Tibial nerve (tissue), 4 donors: ENCODE measurements at regions not wholly inside any gene's neighbourhood (a gene's known extent, or its start where the extent isn't known, plus 50 kb on each side); places are given as distances from the start of the nearest gene placed in this dataset.

Source experiments
- DNase-seq, 2 donors: peaks; one replicate each; pipeline ENCODE4 v3.0.0-alpha.2; 2019; ENCODE audit warnings: low spot score in 2 of 2
- H3K27ac ChIP-seq, 4 donors: fragments of 200-600 bp; sonication (generic) in 3 of 4; one replicate each; pipeline ENCODE4 v1.5.1; 2017 to 2019; ENCODE audit warnings: mild to moderate bottlenecking in 1 of 4
- H3K27me3 ChIP-seq, 2 donors: fragments of 200-600 bp; sonication (generic) in 1 of 2; one replicate each; pipeline versions ENCODE4 v1.5.1 to v1.6.0; 2017 to 2019
- H3K36me3 ChIP-seq, 3 donors: fragments of 200-600 bp; sonication (generic); one replicate each; pipeline ENCODE4 v1.5.1; 2018 to 2019
- H3K4me1 ChIP-seq, 4 donors: fragments of 200-600 bp; sonication (generic) in 3 of 4; one replicate each; pipeline ENCODE4 v1.5.1; 2017 to 2019
- H3K4me3 ChIP-seq, 4 donors: fragments of 200-600 bp; sonication (generic) in 3 of 4; one replicate each; pipeline ENCODE4 v1.5.1; 2017 to 2019; ENCODE audit warnings: mild to moderate bottlenecking in 1 of 4, moderate library complexity in 1 of 4
- H3K9me3 ChIP-seq, 4 donors: fragments of 200-600 bp; sonication (generic) in 3 of 4; one replicate each; pipeline ENCODE4 v1.5.1; 2017 to 2019
- CTCF ChIP-seq, 5 experiments: fragments of 200-600 bp in 3 of 5; fragments of 450-650 bp in 2 of 5; sonication (generic) in 3 of 5; IDR thresholded peaks; one replicate each; pipeline ENCODE4 v1.5.1; 2016 to 2019; ENCODE audit warnings: antibody characterized with exemption in 5 of 5, mild to moderate bottlenecking in 3 of 5, moderate library complexity in 2 of 5
- EP300 ChIP-seq, 2 donors: sonication (generic); formaldehyde crosslinking; IDR thresholded peaks; one replicate each; pipeline ENCODE4 v1.6.1; 2017; ENCODE audit warnings: antibody characterized with exemption in 2 of 2, mild to moderate bottlenecking in 1 of 2
- POLR2A ChIP-seq, 2 donors: fragments of 450-650 bp; IDR thresholded peaks; one replicate each; pipeline ENCODE4 v1.6.1; 2017; ENCODE audit warnings: antibody characterized with exemption in 2 of 2, mild to moderate bottlenecking in 2 of 2, moderate library complexity in 2 of 2
- WGBS, 2 donors: methylation state at CpG; one replicate each; pipeline ENCODE4 v1.1.5; 2018; 5-methylcytosine and 5-hydroxymethylcytosine counted together

- no peak for DNase-seq
- Histone ChIP-seq H3K4me3 (no peak overlapping the region), H3K27me3 (no peaks in the 10 kb centered on the region), H3K4me1 (no peaks in the 10 kb centered on the region), H3K36me3 (no peaks in the 10 kb centered on the region), H3K27ac (no peak overlapping the region), H3K9me3 (no peaks in the 10 kb centered on the region)
- WGBS, 2 donors: 50 to 74% methylated on average over 3 of the region's 3 CpGs
- TF ChIP-seq CTCF (IDR thresholded peaks at IDR 0.05): no peak
- no peak for TF ChIP-seq POLR2A (IDR thresholded peaks at IDR 0.05)
- no peak for TF ChIP-seq EP300 (IDR thresholded peaks at IDR 0.05)
Measured at GRCh38 chrX:155757046-155757759, 123.9 kb upstream of the VAMP7 start.

GRCh38 chrX:155755706-155756337, 125.3 kb upstream of the VAMP7 start:
- Histone ChIP-seq H3K27me3 (no peaks in the 10 kb centered on the region), H3K4me3 (no peak overlapping the region), H3K27ac (no peak overlapping the region), H3K36me3 (no peaks in the 10 kb centered on the region), H3K4me1 (no peaks in the 10 kb centered on the region), H3K9me3 (no peaks in the 10 kb centered on the region)
- DNase-seq: no peak
- no peak for TF ChIP-seq EP300 (IDR thresholded peaks at IDR 0.05)
- TF ChIP-seq POLR2A (IDR thresholded peaks at IDR 0.05): no peak
- TF ChIP-seq CTCF (IDR thresholded peaks at IDR 0.05): no peak

GRCh38 chrX:155751131-155751530, 130.0 kb upstream of the VAMP7 start:
- DNase-seq: no peak
- Histone ChIP-seq H3K27me3 (no peaks in the 10 kb centered on the region), H3K9me3 (no peaks in the 10 kb centered on the region), H3K27ac (no peak overlapping the region), H3K36me3 (no peaks in the 10 kb centered on the region), H3K4me1 (no peaks in the 10 kb centered on the region), H3K4me3 (no peak overlapping the region)
- TF ChIP-seq EP300 (IDR thresholded peaks at IDR 0.05): no peak
- no peak for TF ChIP-seq POLR2A (IDR thresholded peaks at IDR 0.05)
- no peak for TF ChIP-seq CTCF (IDR thresholded peaks at IDR 0.05)

- no peaks in the 10 kb centered on the region for H3K27me3 ChIP-seq
- peak in 1 of 2 donors; percentile 10 for DNase-seq
- 39 to 46% methylated on average over 3 of the region's 3 CpGs for WGBS, 2 donors
- no peak overlapping the region for H3K27ac ChIP-seq
- no peak overlapping the region for H3K4me3 ChIP-seq
- TF ChIP-seq CTCF (IDR thresholded peaks at IDR 0.05) (no peak), POLR2A (IDR thresholded peaks at IDR 0.05) (no peak), EP300 (IDR thresholded peaks at IDR 0.05) (no peak)
- H3K4me1 ChIP-seq: no peaks in the 10 kb centered on the region
- peaks cover 0 to 2% (median 0%) of the 10 kb centered on the region in 4 donors for H3K9me3 ChIP-seq
- H3K36me3 ChIP-seq: no peaks in the 10 kb centered on the region
Measured at GRCh38 chrX:155747520-155747919, 133.6 kb upstream of the VAMP7 start.

- DNase-seq: no peak
- H3K4me3 ChIP-seq: no peak overlapping the region
- no peaks in the 10 kb centered on the region for H3K4me1 ChIP-seq
- TF ChIP-seq POLR2A (IDR thresholded peaks at IDR 0.05) (no peak), CTCF (IDR thresholded peaks at IDR 0.05) (no peak), EP300 (IDR thresholded peaks at IDR 0.05) (no peak)
- H3K9me3 ChIP-seq: peaks cover 0 to 14% (median 0%) of the 10 kb centered on the region in 4 donors
- no peaks in the 10 kb centered on the region for H3K36me3 ChIP-seq
- 32 to 42% methylated on average over 2 of the region's 2 CpGs for WGBS, 2 donors
- H3K27ac ChIP-seq: no peak overlapping the region
- no peaks in the 10 kb centered on the region for H3K27me3 ChIP-seq
Measured at GRCh38 chrX:155745792-155746191, 133.0 kb upstream of the TMLHE start.
